ENCODE measurements at regions not wholly inside any gene's neighbourhood (a gene's known extent, or its start where the extent isn't known, plus 50 kb on each side); places are given as distances from the start of the nearest gene placed in this dataset.
A peak's percentile ranks its signal among the peaks of the same experiment; 100 is the strongest.

GRCh38 chr18:21162786-21163185 lies 51.2 kb upstream of the ROCK1 start:
- DNase-seq (ENCODE audit: low spot score) = no peak

GRCh38 chr18:21163647-21164547 lies 52.3 kb upstream of the ROCK1 start:
- DNase-seq (ENCODE audit: low spot score) = no peak

GRCh38 chr18:21164548-21165095 lies 53.0 kb upstream of the ROCK1 start:
- no peak for DNase-seq (ENCODE audit: low spot score)

- DNase-seq (ENCODE audit: low spot score) = peak; percentile 82
Observed at GRCh38 chr18:21167641-21168377, 56.2 kb upstream of the ROCK1 start.

- no peak for DNase-seq (ENCODE audit: low spot score)
Observed at GRCh38 chr18:21168880-21169279, 57.3 kb upstream of the ROCK1 start.

GRCh38 chr18:21177822-21178221 lies 64.2 kb upstream of the GREB1L start:
- DNase-seq (ENCODE audit: low spot score) = no peak

GRCh38 chr18:21179590-21180220 lies 62.3 kb upstream of the GREB1L start:
- peak; percentile 74 for DNase-seq (ENCODE audit: low spot score)

GRCh38 chr18:21180588-21180987 lies 61.4 kb upstream of the GREB1L start:
- no peak for DNase-seq (ENCODE audit: low spot score)

GRCh38 chr18:21181766-21182165 lies 60.3 kb upstream of the GREB1L start:
- no peak for DNase-seq (ENCODE audit: low spot score)

GRCh38 chr18:21183670-21184069 lies 58.4 kb upstream of the GREB1L start:
- DNase-seq (ENCODE audit: low spot score) = no peak

GRCh38 chr18:21184396-21184996 lies 57.5 kb upstream of the GREB1L start:
- no peak for DNase-seq (ENCODE audit: low spot score)

GRCh38 chr18:21187886-21188285 lies 54.1 kb upstream of the GREB1L start:
- no peak for DNase-seq (ENCODE audit: low spot score)

GRCh38 chr18:21191596-21192307 lies 50.3 kb upstream of the GREB1L start:
- DNase-seq (ENCODE audit: low spot score) = peak; percentile 66

Data from iPS-NIHi11 (cell line).